GM18951 (cell line): ENCODE measurements at regions not wholly inside any gene's neighbourhood (a gene's known extent, or its start where the extent isn't known, plus 50 kb on each side); places are given as distances from the start of the nearest gene placed in this dataset.

Experiments
- POLR2A ChIP-seq: IDR thresholded peaks from 4 replicates; pipeline ENCODE4 v1.6.1; 2011; ENCODE audit warnings: mild to moderate bottlenecking; ENCODE audit not compliant: insufficient read length, insufficient read depth; ENCODE audit errors: extremely low read depth
- in situ Hi-C: fragments of 300-500 bp; cut with MboI; formaldehyde crosslinking; loops from one replicate; pipeline ENCODE4 v1.12.0; 2022; ENCODE audit warnings: low sequenced_read_pairs, mixed read lengths, inconsistent platforms; ENCODE audit not compliant: unreplicated experiment

DNA sequence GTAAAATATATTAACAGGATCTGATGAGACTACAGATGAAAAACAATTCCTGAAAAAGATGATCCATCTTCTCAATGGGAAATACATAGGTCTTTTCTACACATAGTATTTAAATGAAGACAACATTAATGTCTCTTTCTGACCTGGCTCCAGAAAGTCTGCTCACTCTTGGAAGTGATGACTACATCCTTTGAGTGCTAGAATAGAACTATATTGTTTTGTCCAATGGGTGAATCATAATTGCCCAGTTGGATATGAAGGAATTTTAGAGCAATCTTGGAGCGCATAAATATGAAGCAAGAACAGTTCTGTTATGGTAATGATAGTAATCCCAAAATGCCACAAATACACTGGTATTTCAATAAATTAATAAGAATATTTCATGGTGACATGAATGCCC, 322.1 kb downstream of the DEPDC1B start:
- in situ Hi-C loops = no loop called here
- TF ChIP-seq POLR2A = no peak

DNA sequence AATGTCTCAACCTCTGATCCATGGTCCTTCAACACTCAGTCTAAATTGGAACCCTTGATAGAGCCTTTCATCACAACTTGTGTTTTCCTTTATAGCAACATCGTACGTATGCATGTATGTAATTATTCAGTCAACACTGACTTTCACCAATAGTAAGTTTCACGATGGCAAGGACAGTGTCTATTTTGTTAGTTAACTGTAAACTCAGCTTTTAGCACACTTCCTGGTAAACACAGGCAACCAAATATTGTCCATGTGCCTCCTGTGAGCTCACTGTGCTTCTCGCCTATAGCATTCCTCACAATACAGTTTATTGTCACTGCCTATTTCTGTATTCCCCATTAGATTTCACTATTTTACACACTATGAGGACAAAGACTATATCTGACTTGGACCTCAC, 323.1 kb downstream of the DEPDC1B start:
- no peak for TF ChIP-seq POLR2A
- in situ Hi-C loops = no loop called here

DNA sequence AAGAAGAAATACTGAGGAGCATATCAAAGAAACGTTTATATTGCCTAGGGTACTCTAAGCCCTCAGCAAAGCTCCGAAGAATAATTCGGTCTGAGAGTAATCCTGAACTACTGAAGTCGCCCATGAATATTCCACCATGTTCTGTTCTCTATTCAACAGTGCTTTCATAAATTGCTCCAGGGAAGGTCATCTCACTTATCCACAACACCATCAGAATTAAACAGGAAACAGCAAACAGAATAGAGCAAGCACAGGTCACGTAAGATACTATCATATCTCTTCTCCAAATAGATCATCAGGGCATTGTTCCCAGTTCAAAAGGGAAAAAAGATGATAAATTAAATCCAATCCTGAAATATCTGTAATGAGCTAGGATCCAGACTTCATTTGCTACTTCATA, 325.6 kb downstream of the DEPDC1B start:
- TF ChIP-seq POLR2A = no peak
- in situ Hi-C loops = no loop called here

DNA sequence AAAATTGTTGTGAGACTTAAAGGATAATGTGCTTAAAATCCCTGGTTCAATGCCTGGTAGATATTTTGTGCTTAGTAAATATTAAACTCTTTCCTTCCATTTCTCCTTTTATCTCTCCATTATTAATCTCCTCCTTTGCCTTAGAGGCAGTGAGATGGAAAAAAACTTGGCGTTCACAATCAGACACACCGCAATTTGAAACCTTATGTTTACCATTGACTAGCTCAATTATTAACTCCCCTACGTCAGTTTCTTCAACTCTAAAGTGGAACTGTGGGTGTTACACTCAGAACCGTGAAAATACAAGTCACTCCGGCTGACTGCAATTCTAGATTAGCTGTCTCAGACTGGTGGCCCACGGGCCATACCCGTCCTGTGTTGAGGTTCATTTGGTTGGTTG, 327.2 kb downstream of the DEPDC1B start:
- in situ Hi-C loops = no loop called here

DNA sequence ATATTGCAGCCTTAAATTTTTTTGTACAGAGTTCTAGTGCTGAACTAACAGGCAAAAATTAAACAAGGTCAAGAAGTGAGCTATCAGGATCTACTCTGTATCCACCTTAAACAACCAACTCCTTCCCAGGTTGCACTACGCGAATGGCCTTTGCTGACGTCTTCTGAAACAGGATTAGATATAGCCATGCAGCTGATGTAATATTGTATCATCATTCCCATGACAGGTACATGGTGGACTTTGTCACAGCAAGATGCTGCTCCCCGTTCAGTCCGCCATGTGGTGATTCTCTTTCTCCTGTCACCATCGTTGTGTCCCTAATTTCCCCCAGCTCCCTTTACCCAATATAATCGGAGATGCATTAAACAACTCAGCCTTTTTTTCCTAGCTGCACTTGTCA, 328.9 kb downstream of the DEPDC1B start:
- TF ChIP-seq POLR2A = no peak
- in situ Hi-C loops = no loop called here

More for the DNA sequence above, 327.2 kb downstream of the DEPDC1B start:
- TF ChIP-seq POLR2A = no peak

DNA sequence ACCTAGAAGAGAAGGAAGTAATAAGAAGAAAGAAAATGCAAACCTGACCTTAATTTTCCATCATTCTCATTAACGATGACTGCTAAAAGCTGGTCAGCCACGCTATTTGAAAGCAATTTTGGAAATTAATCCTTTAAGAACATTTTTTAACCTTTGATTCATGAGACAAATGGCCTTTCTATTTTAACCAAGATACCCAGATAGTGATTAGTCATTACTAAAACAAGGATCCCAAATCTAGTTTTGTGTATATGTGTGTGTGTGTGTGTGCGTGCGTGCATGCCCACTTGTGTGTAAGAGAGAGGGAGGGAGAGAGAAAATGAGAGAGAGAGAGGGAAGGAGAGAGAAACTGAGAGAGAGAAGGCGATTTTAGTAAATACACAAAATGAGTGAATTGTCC, 329.5 kb downstream of the DEPDC1B start:
- TF ChIP-seq POLR2A = no peak
- in situ Hi-C loops = no loop called here

GRCh38 chr5:60369391-60369790, 330.6 kb downstream of the DEPDC1B start:
- TF ChIP-seq POLR2A = no peak
- in situ Hi-C loops = no loop called here

GRCh38 chr5:60368100-60368499, 331.9 kb downstream of the DEPDC1B start:
- in situ Hi-C loops = no loop called here
- TF ChIP-seq POLR2A = no peak

DNA sequence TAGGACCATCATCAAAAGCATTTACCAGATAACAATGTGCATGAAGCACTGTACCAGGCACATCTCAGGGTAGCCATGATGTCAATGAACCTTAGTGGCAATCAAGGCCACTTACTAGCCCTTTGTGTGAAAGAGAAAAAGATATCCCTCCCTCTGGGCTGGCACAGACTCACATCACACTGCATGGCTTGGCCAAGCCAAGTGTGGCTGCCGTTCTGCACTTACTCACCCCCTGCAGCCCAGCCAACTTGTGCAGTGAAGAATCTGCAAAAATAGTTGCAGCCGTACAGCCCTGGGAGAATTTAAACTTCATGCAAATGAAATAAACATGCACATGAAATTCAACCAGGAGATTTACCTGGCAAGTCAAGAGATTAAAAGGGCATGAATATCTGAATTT, 333.5 kb downstream of the DEPDC1B start:
- in situ Hi-C loops = no loop called here
- no peak for TF ChIP-seq POLR2A

DNA sequence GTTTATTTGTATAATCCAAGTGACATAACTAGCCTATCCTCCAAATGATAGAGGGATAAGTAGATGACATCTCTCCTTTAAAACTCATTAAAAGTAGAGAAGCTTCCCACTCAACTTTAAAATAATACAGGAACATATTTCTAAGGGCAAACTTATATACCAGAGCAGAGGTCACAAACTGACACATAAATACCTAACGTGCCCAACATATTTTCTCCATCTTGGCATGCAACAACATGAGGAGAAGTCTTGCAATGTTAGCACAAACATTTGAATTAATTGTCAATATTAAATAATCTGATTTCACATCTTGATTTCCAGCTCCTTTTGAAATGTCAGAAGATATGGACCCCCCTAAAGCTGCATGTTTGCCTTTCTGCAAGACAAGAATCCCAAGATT, 335.0 kb downstream of the DEPDC1B start:
- in situ Hi-C loops = no loop called here
- no peak for TF ChIP-seq POLR2A

DNA sequence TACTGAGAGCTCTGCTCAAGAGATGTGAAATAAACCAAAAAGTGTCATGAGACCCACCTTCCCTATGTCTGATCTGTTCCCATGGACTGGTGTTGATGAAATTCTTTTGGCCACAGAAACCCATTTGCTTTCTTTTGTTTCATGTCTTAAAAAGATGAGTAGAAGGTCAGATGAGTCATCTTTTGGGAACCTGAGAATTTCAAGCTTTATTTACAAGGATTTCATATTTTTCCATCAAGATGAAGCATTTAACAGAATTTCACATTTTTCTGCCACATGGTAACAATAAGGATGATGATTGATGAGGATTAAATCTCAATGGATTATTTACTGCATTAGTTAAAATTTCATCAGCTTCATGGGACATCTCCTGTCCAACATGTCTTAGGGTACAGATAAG, 337.8 kb downstream of the DEPDC1B start:
- in situ Hi-C loops = no loop called here
- no peak for TF ChIP-seq POLR2A

DNA sequence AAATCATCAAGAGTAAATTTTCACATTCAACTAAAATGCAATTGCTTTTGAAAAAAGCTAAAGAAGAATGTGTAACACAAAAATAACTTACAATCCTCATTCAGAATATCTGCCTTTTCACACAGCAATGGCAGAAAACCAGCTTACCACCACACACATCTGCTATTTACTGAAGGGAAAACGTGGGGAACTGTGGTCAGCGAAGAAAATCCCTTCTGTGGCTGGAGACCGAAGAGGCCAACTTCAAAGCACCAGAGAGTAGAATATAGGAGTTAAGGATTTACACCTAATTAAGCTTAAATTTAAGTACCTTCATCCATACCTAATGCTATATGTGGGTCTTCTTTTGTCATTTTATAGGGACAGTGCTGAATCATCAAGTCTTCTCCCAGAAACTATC, 339.6 kb downstream of the DEPDC1B start:
- in situ Hi-C loops = no loop called here

GRCh38 chr5:60357302-60357701, 342.7 kb downstream of the DEPDC1B start:
- in situ Hi-C loops = no loop called here

More for the DNA sequence above, 339.6 kb downstream of the DEPDC1B start:
- TF ChIP-seq POLR2A = no peak

GRCh38 chr5:60356745-60357144, 343.2 kb downstream of the DEPDC1B start:
- no peak for TF ChIP-seq POLR2A
- in situ Hi-C loops = no loop called here

More at GRCh38 chr5:60357302-60357701, 342.7 kb downstream of the DEPDC1B start:
- TF ChIP-seq POLR2A = no peak

DNA sequence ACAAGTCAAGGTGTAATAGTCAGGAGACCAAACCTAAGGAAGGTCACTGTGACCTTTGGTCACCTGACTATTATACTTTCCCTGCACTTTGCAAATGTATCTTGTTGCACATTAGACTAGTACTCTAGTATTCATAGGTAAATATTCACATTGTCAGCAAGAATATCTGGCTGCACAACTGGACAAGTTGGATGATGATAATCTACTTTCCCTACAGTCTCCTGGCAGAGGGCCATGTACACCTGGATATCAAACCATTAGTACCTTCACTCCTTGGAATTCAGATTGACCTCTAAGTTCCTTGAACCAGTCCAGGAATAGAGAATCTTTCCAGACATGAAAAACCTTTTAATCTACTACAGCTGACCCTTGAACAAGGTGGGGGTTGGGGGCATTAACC, 344.8 kb downstream of the DEPDC1B start:
- in situ Hi-C loops = no loop called here

More for the DNA sequence above, 344.8 kb downstream of the DEPDC1B start:
- TF ChIP-seq POLR2A = no peak
